Panc1 (cell line): ENCODE measurements at regions not wholly inside any gene's neighbourhood (a gene's known extent, or its start where the extent isn't known, plus 50 kb on each side); places are given as distances from the start of the nearest gene placed in this dataset.

Experiments used
- ATAC-seq: fragments of 200-7000 bp; cut with Tn5 transposase; 2 replicates; pipeline ENCODE4 v1.9.1; 2020; ENCODE audit warnings: mild to moderate bottlenecking, moderate library complexity
- BruUV-seq: library from RNA; stranded (reverse); fragments of 400-500 nt; replicated peaks from 2 replicates; lab custom pipeline; 2021; lab: Mats Ljungman, UMichigan
- CTCF ChIA-PET: fragments of 300-600 bp; sonication (Branson Sonifier 250); formaldehyde crosslinking; loops from one replicate; lab custom pipeline; 2022; ENCODE audit warnings: antibody characterized with exemption; lab: Charles Lee
- POLR2A ChIA-PET: fragments of 300-600 bp; sonication (Branson Sonifier 250); formaldehyde crosslinking; loops from one replicate; lab custom pipeline; 2022; ENCODE audit warnings: antibody characterized with exemption; lab: Charles Lee
- DNase-seq: peaks from one replicate; pipeline ENCODE4 v3.0.0-alpha.2; 2010; ENCODE audit warnings: low read depth, low spot score
- H3K27ac ChIP-seq: 2 replicates; pipeline ENCODE4 v1.5.1; 2011; ENCODE audit warnings: mild to moderate bottlenecking, low read length, inconsistent platforms
- H3K27me3 ChIP-seq: fragments of 200-500 bp; sonication (Bioruptor generic); 2 replicates; pipeline ENCODE4 v1.6.0; 2014; ENCODE audit warnings: low read length, inconsistent platforms; ENCODE audit not compliant: control insufficient read depth, insufficient read depth
- H3K36me3 ChIP-seq: fragments of 200-500 bp; sonication (Bioruptor generic); 2 replicates; pipeline ENCODE4 v1.5.1; 2014; ENCODE audit warnings: inconsistent platforms, mild to moderate bottlenecking, low read length, moderate library complexity; ENCODE audit not compliant: control insufficient read depth, insufficient read depth
- H3K4me1 ChIP-seq: 2 replicates; pipeline ENCODE4 v1.5.1; 2011; ENCODE audit warnings: inconsistent platforms, mild to moderate bottlenecking, low read length, moderate library complexity; ENCODE audit not compliant: control insufficient read depth, insufficient read depth
- H3K4me3 ChIP-seq, 2 experiments: 2 replicates each; pipeline ENCODE4 v1.5.1; 2011 to 2012; ENCODE audit warnings: low read depth in 2 of 2, low read length in 2 of 2, mild to moderate bottlenecking in 2 of 2, inconsistent platforms in 1 of 2, moderate library complexity in 1 of 2
- H3K9me3 ChIP-seq: fragments of 200-500 bp; sonication (Bioruptor generic); 2 replicates; pipeline ENCODE4 v1.5.1; 2014; ENCODE audit warnings: low read depth, mild to moderate bottlenecking, inconsistent platforms, low read length, moderate library complexity; ENCODE audit not compliant: control insufficient read depth, insufficient read depth
- POLR2AphosphoS5 ChIP-seq: IDR thresholded peaks from 2 replicates; pipeline ENCODE4 v1.6.1; 2012; ENCODE audit warnings: mild to moderate bottlenecking, low read depth, low read length, moderate library complexity
- REST ChIP-seq, 2 experiments: IDR thresholded peaks; 2 replicates each; pipeline ENCODE4 v1.6.1; 2011 to 2012; ENCODE audit warnings: low read depth in 2 of 2, control low read depth in 1 of 2, low read length in 1 of 2, mild to moderate bottlenecking in 1 of 2, moderate library complexity in 1 of 2; ENCODE audit not compliant: insufficient read depth in 1 of 2
- SIN3A ChIP-seq: IDR thresholded peaks from 2 replicates; pipeline ENCODE4 v1.6.1; 2012; ENCODE audit warnings: low read depth, mild to moderate bottlenecking, low read length, moderate library complexity, borderline replicate concordance; ENCODE audit not compliant: insufficient read depth
- TCF7L2 ChIP-seq: IDR thresholded peaks from 2 replicates; pipeline ENCODE4 v1.6.1; 2011; ENCODE audit warnings: mild to moderate bottlenecking, low read depth, low read length, inconsistent platforms
- in situ Hi-C: cut with HindIII; loops from 2 replicates; pipeline ENCODE4 v1.10.0; 2016; ENCODE audit warnings: low sequenced_read_pairs, low pct_unique_long_range_greater_than_20kb
- intact Hi-C: fragments of 100-400 bp; cut with micrococcal nuclease; formaldehyde crosslinking; loops from one replicate; pipeline ENCODE4 v1.10.0; 2022; ENCODE audit not compliant: unreplicated experiment
- TF ChIP-seq, protein P1 (sequence below): fragments of 450-650 bp; IDR thresholded peaks from 2 replicates; pipeline ENCODE4 v1.5.1; 2017; ENCODE audit warnings: mild to moderate bottlenecking

DNA sequence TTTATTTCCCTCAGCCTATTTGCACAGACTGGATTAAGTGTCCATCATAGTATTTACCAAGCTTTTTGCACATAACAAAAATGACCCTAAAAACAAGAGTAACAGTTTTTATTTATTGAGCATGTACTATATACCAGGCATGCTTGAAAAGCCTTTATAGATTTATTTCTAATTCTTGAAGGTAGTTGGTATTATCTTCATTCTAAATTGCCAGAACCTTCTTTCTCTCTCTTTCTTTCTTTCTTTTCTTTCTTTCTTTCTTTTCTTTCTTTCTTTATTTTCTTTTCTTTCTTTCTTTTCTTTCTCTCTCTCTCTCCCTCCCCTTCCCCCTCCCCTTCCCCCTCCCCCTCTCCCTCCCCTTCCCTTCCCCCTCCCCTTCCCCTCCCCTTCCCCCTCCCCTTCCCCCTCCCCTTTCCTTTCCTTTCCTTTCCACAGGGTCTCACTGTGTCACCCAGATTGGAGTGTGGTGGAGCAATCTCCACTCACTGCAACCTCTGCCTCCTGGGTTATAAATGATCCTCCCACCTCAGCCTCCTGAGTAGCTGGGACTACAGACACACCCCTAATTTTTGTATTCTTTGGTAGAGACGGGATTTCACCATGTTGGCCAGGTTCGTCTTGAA is 310.9 kb upstream of the RBFOX1 start:
- H3K4me1 ChIP-seq = no peaks in the 10 kb centered on the region
- H3K27me3 ChIP-seq = no peaks in the 10 kb centered on the region
- in situ Hi-C loops (no loop called here), intact Hi-C loops (no loop called here)
- no peak for DNase-seq
- TF ChIP-seq POLR2AphosphoS5 (no peak), SIN3A (no peak), TCF7L2 (no peak), REST (IDR thresholded peaks at IDR 0.05; ENCODE audit: insufficient read depth in 1 of 2, low read depth in 2 of 2, low read length in 1 of 2) (no peak)
- TF ChIP-seq, protein P1, sequence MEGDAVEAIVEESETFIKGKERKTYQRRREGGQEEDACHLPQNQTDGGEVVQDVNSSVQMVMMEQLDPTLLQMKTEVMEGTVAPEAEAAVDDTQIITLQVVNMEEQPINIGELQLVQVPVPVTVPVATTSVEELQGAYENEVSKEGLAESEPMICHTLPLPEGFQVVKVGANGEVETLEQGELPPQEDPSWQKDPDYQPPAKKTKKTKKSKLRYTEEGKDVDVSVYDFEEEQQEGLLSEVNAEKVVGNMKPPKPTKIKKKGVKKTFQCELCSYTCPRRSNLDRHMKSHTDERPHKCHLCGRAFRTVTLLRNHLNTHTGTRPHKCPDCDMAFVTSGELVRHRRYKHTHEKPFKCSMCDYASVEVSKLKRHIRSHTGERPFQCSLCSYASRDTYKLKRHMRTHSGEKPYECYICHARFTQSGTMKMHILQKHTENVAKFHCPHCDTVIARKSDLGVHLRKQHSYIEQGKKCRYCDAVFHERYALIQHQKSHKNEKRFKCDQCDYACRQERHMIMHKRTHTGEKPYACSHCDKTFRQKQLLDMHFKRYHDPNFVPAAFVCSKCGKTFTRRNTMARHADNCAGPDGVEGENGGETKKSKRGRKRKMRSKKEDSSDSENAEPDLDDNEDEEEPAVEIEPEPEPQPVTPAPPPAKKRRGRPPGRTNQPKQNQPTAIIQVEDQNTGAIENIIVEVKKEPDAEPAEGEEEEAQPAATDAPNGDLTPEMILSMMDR = no peak
- ChIA-PET CTCF (no interaction called here), POLR2A (no interaction called here)
- H3K9me3 ChIP-seq = no peaks in the 10 kb centered on the region
- no peak for ATAC-seq
- no peaks in the 10 kb centered on the region for H3K36me3 ChIP-seq
- H3K27ac ChIP-seq = no peak overlapping the region
- no peak overlapping the region for H3K4me3 ChIP-seq
- no TSS peak for BruUV-seq

- intact Hi-C loops = no loop called here
- Histone ChIP-seq H3K36me3 (no peaks in the 10 kb centered on the region), H3K27me3 (no peaks in the 10 kb centered on the region), H3K4me1 (no peaks in the 10 kb centered on the region), H3K27ac (no peak overlapping the region), H3K9me3 (no peaks in the 10 kb centered on the region), H3K4me3 (no peak overlapping the region)
- DNase-seq = no peak
- TF ChIP-seq POLR2AphosphoS5 (no peak), TCF7L2 (no peak), SIN3A (no peak), REST (IDR thresholded peaks at IDR 0.05; ENCODE audit: insufficient read depth in 1 of 2, low read depth in 2 of 2, low read length in 1 of 2) (no peak)
- TF ChIP-seq, protein P1 = no peak
- ChIA-PET POLR2A (no interaction called here), CTCF (interaction anchor here (0.5 kb wide), 1 partner anchor 13 kb away, joined by 3 read pairs; no protein-coding TSS in a partner anchor)
- in situ Hi-C loops = no loop called here
- ATAC-seq = no peak
- no TSS peak for BruUV-seq
These were observed 315.5 kb upstream of the RBFOX1 start for GRCh38 chr16:7017006-7017662.
